Esophagus (tissue), 2 donors: ENCODE measurements at regions not wholly inside any gene's neighbourhood (a gene's known extent, or its start where the extent isn't known, plus 50 kb on each side); places are given as distances from the start of the nearest gene placed in this dataset.

Experiments used
- H3K27ac ChIP-seq, 2 donors: one replicate each; pipeline ENCODE4 v1.5.1; 2013; ENCODE audit warnings: low read depth in 2 of 2, mild to moderate bottlenecking in 2 of 2, inconsistent platforms in 1 of 2, low read length in 1 of 2, moderate library complexity in 1 of 2
- H3K27me3 ChIP-seq, 2 donors: one replicate each; pipeline ENCODE4 v1.6.1; 2013; ENCODE audit warnings: low read length in 2 of 2, control low read depth in 1 of 2, mild to moderate bottlenecking in 1 of 2; ENCODE audit not compliant: insufficient read depth in 2 of 2, control insufficient read depth in 1 of 2
- H3K36me3 ChIP-seq, 2 donors: one replicate each; pipeline ENCODE4 v1.6.1; 2013; ENCODE audit warnings: low read length in 1 of 2; ENCODE audit not compliant: control insufficient read depth in 2 of 2, insufficient read depth in 2 of 2
- H3K4me1 ChIP-seq, 2 donors: one replicate each; pipeline ENCODE4 v1.6.1; 2013; ENCODE audit warnings: low read length in 1 of 2; ENCODE audit not compliant: control insufficient read depth in 2 of 2, insufficient read depth in 2 of 2
- H3K4me3 ChIP-seq, 2 donors: one replicate each; pipeline ENCODE4 v1.5.1; 2013; ENCODE audit warnings: low read length in 2 of 2, mild to moderate bottlenecking in 2 of 2, low read depth in 1 of 2, moderate library complexity in 1 of 2
- H3K9me3 ChIP-seq, 2 donors: one replicate each; pipeline ENCODE4 v1.6.1; 2013; ENCODE audit warnings: mild to moderate bottlenecking in 2 of 2, low read depth in 1 of 2, low read length in 1 of 2, moderate library complexity in 1 of 2; ENCODE audit not compliant: control insufficient read depth in 2 of 2, insufficient read depth in 1 of 2
- WGBS, 2 donors: extraction: QIAGEN DNeasy Blood & Tissue Kit; methylation state at CpG; one replicate each; pipeline ENCODE4 v1.1.7; 2013; 5-methylcytosine and 5-hydroxymethylcytosine counted together
- donor health status: healthy with polysubstance abuse.
- donor health status: Bipolar disorder and iron deficiency.

DNA sequence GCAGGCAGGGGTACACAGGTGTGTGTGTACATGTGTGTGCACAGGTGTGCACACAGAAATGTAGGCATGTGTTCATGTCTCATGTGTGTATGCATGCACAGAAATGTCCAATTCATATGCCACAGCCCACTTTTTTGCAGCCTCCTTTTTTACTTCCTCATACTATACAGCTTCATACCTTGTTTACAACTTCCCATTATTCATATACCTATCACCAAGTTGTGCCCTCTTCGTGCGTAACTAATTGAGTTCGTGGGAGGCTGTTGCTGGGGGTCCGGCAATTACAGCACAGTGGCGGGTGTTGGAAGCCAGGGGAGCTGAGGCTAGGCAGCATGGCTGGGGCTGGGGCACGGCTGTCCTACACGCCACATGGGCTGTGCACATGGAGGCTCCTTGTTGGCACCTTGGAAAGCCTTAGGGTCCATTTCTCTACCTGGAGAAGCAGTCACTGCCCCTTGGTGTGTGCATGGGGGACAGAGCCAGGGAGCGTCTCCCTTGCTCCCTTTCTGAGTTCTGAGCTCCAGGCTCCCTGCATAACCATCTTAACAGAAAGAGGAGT is 266.7 kb downstream of the ENGASE start:
- Histone ChIP-seq H3K4me1 (no peaks in the 10 kb centered on the region), H3K27me3 (no peaks in the 10 kb centered on the region), H3K36me3 (no peaks in the 10 kb centered on the region), H3K9me3 (no peaks in the 10 kb centered on the region), H3K4me3 (no peak overlapping the region), H3K27ac (no peak overlapping the region)
- 69 to 84% methylated on average over 8 of the region's 8 CpGs for WGBS, 2 donors

DNA sequence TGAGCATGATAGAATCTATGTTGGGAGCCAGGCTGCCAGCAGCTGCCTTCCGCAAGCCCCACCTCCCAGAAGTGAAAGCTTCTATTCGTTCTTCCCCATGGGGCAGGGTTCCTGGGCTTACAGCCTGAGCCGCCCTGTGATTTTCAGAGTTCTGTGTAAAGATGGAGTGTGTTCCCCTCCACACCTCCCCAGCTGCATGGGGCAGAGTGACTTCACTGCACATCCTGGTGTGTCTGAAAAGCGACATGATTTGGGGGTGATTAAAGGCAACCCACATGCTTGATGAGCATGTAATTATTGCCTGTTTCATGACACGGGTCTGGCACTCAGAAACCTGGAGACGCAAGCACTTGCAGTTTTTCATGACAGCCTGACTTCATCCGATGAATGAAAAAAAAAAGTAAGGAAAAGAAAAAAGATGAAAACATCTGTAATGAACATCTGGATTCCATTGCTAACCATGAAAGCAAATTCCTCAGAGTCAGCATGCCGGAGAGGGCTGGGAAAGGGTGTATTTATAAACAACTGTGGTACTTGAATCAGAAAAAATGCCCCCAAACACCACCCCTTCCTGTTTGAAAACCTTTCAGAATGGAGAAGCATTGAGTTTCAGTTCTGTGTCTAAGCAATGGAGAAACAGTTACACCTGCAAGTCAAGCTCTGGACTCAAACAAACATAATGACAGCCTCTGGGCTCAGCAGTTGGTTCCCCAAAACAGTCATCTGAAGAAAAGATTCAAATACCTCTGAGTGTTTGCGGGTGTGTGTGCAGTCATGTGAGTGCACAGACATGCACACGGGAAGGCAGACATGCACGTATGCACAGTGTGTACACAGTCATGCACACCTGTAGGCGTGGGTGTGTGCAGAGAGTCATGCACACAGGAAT is 266.0 kb downstream of the ENGASE start:
- Histone ChIP-seq H3K27me3 (no peaks in the 10 kb centered on the region), H3K36me3 (no peaks in the 10 kb centered on the region), H3K9me3 (no peaks in the 10 kb centered on the region), H3K4me3 (no peak overlapping the region), H3K27ac (no peak overlapping the region), H3K4me1 (no peaks in the 10 kb centered on the region)
- 60 to 64% methylated on average over 12 of the region's 12 CpGs for WGBS, 2 donors

DNA sequence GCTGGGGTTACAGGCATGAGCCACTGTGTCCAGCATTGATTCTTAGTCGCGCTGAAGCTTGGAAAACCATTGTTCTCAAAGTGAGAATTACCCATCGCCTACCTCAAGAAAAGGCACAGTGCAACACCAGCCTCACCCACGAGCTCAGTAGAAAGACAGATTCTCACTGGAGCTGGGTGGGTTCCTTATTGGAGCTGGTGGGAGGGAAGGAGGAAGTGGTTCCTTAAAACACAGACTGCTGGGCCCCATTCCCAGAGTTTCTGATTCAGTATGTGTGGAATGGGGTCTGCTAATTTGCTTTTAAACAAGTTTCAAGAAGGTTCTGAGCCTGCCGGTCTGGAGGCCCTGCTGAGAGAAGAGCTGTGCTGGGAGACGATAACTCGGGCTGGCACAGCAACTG is 264.7 kb downstream of the ENGASE start:
- H3K9me3 ChIP-seq, result no peaks in the 10 kb centered on the region
- H3K27me3 ChIP-seq, result no peaks in the 10 kb centered on the region
- H3K4me3 ChIP-seq, result no peak overlapping the region
- no peaks in the 10 kb centered on the region for H3K36me3 ChIP-seq
- no peak overlapping the region for H3K27ac ChIP-seq
- 74 to 78% methylated on average over 7 of the region's 7 CpGs for WGBS, 2 donors
- H3K4me1 ChIP-seq, result no peaks in the 10 kb centered on the region

DNA sequence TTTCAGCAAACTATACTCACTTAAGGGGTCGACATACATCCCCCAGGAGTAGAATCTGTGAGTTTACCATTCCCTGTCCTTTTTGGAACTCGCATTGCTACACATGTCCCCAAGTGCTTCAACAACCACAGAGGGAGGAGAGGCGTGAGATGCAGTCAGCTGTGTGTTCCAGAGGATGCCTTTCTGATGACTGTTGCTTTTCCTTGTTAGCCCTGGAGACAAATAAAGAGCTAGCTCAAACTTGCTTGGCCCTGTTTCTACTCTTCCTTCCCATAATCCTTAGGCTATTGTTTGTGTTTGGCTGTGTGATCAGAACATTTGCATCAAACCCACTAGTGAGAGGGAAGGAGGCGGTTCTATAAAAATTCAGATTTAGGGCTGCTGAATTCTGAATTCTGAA is 264.0 kb downstream of the ENGASE start:
- Histone ChIP-seq H3K27ac (no peak overlapping the region), H3K4me3 (no peak overlapping the region), H3K9me3 (no peaks in the 10 kb centered on the region), H3K27me3 (peaks cover 0 to 3% of the 10 kb centered on the region in 2 donors), H3K36me3 (no peaks in the 10 kb centered on the region), H3K4me1 (no peaks in the 10 kb centered on the region)
- WGBS, 2 donors, result 29 to 34% methylated on average over 4 of the region's 4 CpGs

DNA sequence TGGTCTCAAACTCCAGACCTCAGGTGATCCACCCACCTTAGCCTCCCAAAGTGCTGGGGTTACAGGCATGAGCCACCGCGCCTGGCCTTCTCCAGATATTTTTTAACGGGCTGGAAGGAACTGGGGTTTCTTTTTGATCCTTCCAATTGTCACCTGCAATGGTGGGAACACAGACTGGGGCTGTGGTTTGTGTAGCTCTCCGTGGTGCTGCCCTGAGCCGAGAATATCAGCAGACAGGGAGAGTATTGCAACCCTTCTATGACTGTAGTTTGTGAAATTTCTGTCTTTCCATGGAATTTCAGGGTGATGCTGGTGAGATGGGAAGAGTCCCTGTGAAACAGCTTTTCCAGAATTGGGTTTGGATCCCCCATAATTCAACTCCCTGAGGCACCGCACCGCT is 263.5 kb downstream of the ENGASE start:
- Histone ChIP-seq H3K36me3 (no peaks in the 10 kb centered on the region), H3K4me1 (no peaks in the 10 kb centered on the region), H3K27me3 (peaks cover 0 to 3% of the 10 kb centered on the region in 2 donors), H3K4me3 (no peak overlapping the region), H3K27ac (no peak overlapping the region), H3K9me3 (no peaks in the 10 kb centered on the region)
- WGBS, 2 donors, result 43 to 56% methylated on average over 7 of the region's 7 CpGs

DNA sequence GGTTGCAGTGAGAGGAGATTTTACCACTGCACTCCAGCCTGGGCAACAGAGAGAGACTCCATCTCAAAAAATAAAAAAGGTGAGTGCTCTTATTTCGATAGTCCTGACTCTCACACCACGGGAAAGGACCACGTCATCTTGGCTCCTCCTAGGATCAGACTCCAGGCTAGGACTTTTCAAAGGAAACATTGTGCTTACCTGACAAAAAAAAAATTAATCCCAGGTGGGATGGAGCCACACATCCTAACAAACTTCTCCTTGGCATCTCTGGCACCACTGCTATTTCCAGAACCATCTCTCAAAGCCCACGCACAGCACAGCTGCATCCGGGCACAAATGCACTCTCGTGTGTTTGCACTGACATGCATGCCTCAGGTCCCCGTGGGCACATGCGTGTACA is 262.4 kb downstream of the ENGASE start:
- Histone ChIP-seq H3K27ac (no peak overlapping the region), H3K4me3 (no peak overlapping the region), H3K36me3 (no peaks in the 10 kb centered on the region), H3K4me1 (no peaks in the 10 kb centered on the region), H3K9me3 (no peaks in the 10 kb centered on the region), H3K27me3 (peaks cover 0 to 3% of the 10 kb centered on the region in 2 donors)
- 63 to 71% methylated on average over 8 of the region's 8 CpGs for WGBS, 2 donors

DNA sequence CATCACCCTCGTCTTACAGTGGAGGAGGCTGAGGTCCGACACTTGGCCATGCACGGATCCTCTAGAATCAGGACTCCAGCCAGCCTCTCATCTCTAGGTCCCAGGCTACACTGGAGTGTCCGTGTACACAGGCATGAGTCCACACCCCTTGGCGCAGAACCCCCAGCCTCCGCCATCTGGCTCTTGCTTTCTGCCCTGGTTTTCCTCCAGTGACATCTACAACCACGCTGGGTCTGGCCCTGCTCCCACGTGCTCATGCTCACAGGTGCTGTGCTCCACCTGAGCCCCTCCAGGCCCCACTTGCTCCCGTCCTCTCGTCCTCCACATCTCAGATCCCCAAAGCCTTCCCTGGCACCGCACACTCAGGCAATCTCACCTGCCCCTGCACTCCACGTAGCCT is 260.8 kb downstream of the ENGASE start:
- no peaks in the 10 kb centered on the region for H3K9me3 ChIP-seq
- 69 to 73% methylated on average over 12 of the region's 12 CpGs for WGBS, 2 donors
- H3K27me3 ChIP-seq, result peaks cover 0 to 3% of the 10 kb centered on the region in 2 donors
- no peaks in the 10 kb centered on the region for H3K36me3 ChIP-seq
- H3K27ac ChIP-seq, result no peak overlapping the region
- H3K4me3 ChIP-seq, result no peak overlapping the region
- no peaks in the 10 kb centered on the region for H3K4me1 ChIP-seq

DNA sequence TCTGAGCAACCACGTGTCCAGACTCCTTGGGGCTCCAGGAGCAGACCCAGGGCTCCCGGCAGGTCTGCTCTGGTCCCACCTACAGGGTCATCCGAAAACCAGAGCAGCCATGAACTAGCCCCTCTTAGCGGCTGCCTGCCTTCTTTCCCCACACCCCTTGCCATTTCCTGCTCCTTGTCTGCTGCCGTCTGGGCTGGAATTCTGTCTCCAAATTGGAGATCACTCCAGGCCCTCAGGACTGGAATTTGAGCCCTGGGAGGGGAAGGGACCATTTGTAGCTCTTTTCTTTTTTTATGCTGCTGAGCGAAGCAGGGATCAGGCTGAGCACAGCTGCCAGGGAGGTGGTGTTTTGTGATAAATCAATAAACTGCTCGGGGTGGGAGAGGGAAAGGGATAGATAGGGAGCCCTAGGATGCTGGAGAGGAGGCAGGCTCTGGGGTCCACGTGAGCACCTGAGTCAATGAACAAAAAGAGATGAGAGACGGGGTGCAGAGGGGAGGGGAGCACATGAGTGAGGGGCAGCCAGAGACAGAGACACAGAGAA is 257.5 kb downstream of the ENGASE start:
- Histone ChIP-seq H3K9me3 (no peaks in the 10 kb centered on the region), H3K4me1 (no peaks in the 10 kb centered on the region), H3K4me3 (no peak overlapping the region), H3K27me3 (peaks cover 0 to 3% of the 10 kb centered on the region in 2 donors), H3K27ac (no peak overlapping the region), H3K36me3 (no peaks in the 10 kb centered on the region)
- WGBS, 2 donors, result 34 to 41% methylated on average over 9 of the region's 9 CpGs

DNA sequence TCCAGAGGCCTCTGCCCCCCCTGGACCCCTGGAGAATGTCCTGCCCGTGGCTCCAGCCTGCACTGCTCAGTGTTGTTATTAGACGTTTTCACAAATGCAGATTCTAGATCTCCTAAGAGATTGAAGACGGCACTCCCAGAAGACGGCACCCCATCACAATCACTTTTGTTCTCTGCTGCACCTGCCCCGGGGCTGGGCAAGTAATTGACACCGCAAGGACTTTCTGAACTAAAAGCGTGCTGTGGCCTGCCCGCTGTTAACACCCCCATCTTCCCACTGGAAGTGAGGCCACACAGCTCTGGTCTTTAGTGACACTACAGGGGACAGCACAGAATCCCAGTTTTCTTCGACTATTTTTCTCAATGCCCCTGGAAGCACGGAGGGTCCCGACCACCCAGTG is 256.9 kb downstream of the ENGASE start:
- H3K9me3 ChIP-seq, result no peaks in the 10 kb centered on the region
- H3K4me1 ChIP-seq, result no peaks in the 10 kb centered on the region
- H3K4me3 ChIP-seq, result no peak overlapping the region
- H3K36me3 ChIP-seq, result no peaks in the 10 kb centered on the region
- 53 to 54% methylated on average over 11 of the region's 11 CpGs for WGBS, 2 donors
- peaks cover 0 to 3% of the 10 kb centered on the region in 2 donors for H3K27me3 ChIP-seq
- H3K27ac ChIP-seq, result no peak overlapping the region
